ENCODE measurements at regions not wholly inside any gene's neighbourhood (a gene's known extent, or its start where the extent isn't known, plus 50 kb on each side); places are given as distances from the start of the nearest gene placed in this dataset.

- TF ChIP-seq POLR2A (IDR thresholded peaks at IDR 0.05; ENCODE audit: low read length): no peak
- no peak for TF ChIP-seq GATA1 (IDR thresholded peaks at IDR 0.05; ENCODE audit: low read depth, low read length)
Observed at GRCh38 chr20:43244647-43245046, 54.9 kb upstream of the PTPRT start.

Measured in erythroblast (primary cell).